IMR-90 (cell line): ENCODE measurements at regions not wholly inside any gene's neighbourhood (a gene's known extent, or its start where the extent isn't known, plus 50 kb on each side); places are given as distances from the start of the nearest gene placed in this dataset.

ENCODE experiments used
- ATAC-seq: fragments of 200-7000 bp; cut with Tn5 transposase; 2 replicates; pipeline ENCODE4 v1.9.1; 2020; ENCODE audit warnings: low read depth, mild to moderate bottlenecking, moderate library complexity
- BruUV-seq: library from RNA; stranded (reverse); fragments of 400-500 nt; replicated peaks from 2 replicates; lab custom pipeline; 2021; lab: Mats Ljungman, UMichigan
- CTCF ChIA-PET: fragments of 300-600 bp; formaldehyde crosslinking; extraction: SDS; loops from one replicate; lab custom pipeline; 2021; ENCODE audit warnings: antibody characterized with exemption; lab: Yijun Ruan, JAX
- POLR2A ChIA-PET: fragments of 300-600 bp; sonication (Branson Sonifier 250); formaldehyde crosslinking; loops from one replicate; lab custom pipeline; 2022; ENCODE audit warnings: antibody characterized with exemption; ENCODE audit not compliant: unreplicated experiment; lab: Charles Lee
- DNase-seq: peaks from one replicate; pipeline ENCODE4 v3.0.0; 2013
- H2AFZ ChIP-seq: replicated peaks from 2 replicates; pipeline ENCODE3; 2013; ENCODE audit warnings: low read length, mild to moderate bottlenecking; ENCODE audit not compliant: poor library complexity
- H2AK5ac ChIP-seq: 2 replicates; pipeline ENCODE4 v1.6.1; 2013; ENCODE audit warnings: low read depth, low read length, inconsistent platforms
- H2AK9ac ChIP-seq: replicated peaks from 2 replicates; pipeline ENCODE3; 2013; ENCODE audit warnings: mild to moderate bottlenecking, low read depth, low read length, moderate library complexity; ENCODE audit not compliant: poor library complexity
- H2BK120ac ChIP-seq: 2 replicates; pipeline ENCODE4 v1.6.1; 2013; ENCODE audit warnings: low read depth, low read length, inconsistent platforms
- H2BK15ac ChIP-seq: 3 replicates; pipeline ENCODE4 v1.6.1; 2013; ENCODE audit warnings: low read depth, low read length, inconsistent platforms
- H2BK20ac ChIP-seq: 2 replicates; pipeline ENCODE4 v1.6.1; 2013; ENCODE audit warnings: low read depth, mild to moderate bottlenecking, inconsistent platforms, low read length, moderate library complexity
- H2BK5ac ChIP-seq: 2 replicates; pipeline ENCODE4 v1.6.1; 2013; ENCODE audit warnings: mild to moderate bottlenecking, low read depth, low read length, inconsistent platforms; ENCODE audit not compliant: poor library complexity, severe bottlenecking
- H3K14ac ChIP-seq: replicated peaks from 2 replicates; pipeline ENCODE4 v1.6.1; 2013; ENCODE audit warnings: low read depth, low read length, inconsistent platforms
- H3K18ac ChIP-seq: 2 replicates; pipeline ENCODE4 v1.6.1; 2013; ENCODE audit warnings: low read depth, low read length, control low read depth
- H3K23ac ChIP-seq: 2 replicates; pipeline ENCODE4 v1.6.1; 2013; ENCODE audit warnings: low read depth, low read length, inconsistent platforms
- H3K27ac ChIP-seq: 2 replicates; pipeline ENCODE4 v1.5.1; 2013; ENCODE audit warnings: mild to moderate bottlenecking, control low read depth, low read length; ENCODE audit not compliant: insufficient read depth
- H3K27me3 ChIP-seq: 2 replicates; pipeline ENCODE4 v1.6.1; 2013; ENCODE audit warnings: low read length; ENCODE audit not compliant: control insufficient read depth, insufficient read depth
- H3K36me3 ChIP-seq: 2 replicates; pipeline ENCODE4 v1.6.1; 2013; ENCODE audit warnings: low read length, mixed read lengths; ENCODE audit not compliant: control insufficient read depth, insufficient read depth
- H3K4ac ChIP-seq: 2 replicates; pipeline ENCODE4 v1.6.1; 2013; ENCODE audit warnings: low read depth, low read length, inconsistent platforms
- H3K4me1 ChIP-seq: 2 replicates; pipeline ENCODE4 v1.6.1; 2013; ENCODE audit warnings: low read length, mixed read lengths; ENCODE audit not compliant: control insufficient read depth, insufficient read depth
- H3K4me2 ChIP-seq: 2 replicates; pipeline ENCODE4 v1.6.1; 2013; ENCODE audit warnings: low read depth, mild to moderate bottlenecking, control low read depth, low read length, moderate library complexity
- H3K4me3 ChIP-seq: 2 replicates; pipeline ENCODE4 v1.5.1; 2013; ENCODE audit warnings: low read depth, mild to moderate bottlenecking, control low read depth, low read length, moderate library complexity; ENCODE audit not compliant: insufficient read depth
- H3K56ac ChIP-seq: 2 replicates; pipeline ENCODE4 v1.6.1; 2013; ENCODE audit warnings: low read length, inconsistent platforms; ENCODE audit not compliant: insufficient read depth; ENCODE audit errors: extremely low read depth
- H3K79me1 ChIP-seq, 2 experiments: 2 replicates each; pipeline ENCODE4 v1.6.1; 2013; ENCODE audit warnings: low read length in 2 of 2, inconsistent platforms in 1 of 2, low read depth in 1 of 2
- H3K9ac ChIP-seq: 2 replicates; pipeline ENCODE4 v1.6.1; 2013; ENCODE audit warnings: low read depth, low read length, control low read depth
- H3K9me1 ChIP-seq: 2 replicates; pipeline ENCODE4 v1.6.1; 2013; ENCODE audit warnings: low read length, inconsistent platforms; ENCODE audit not compliant: insufficient read depth
- H3K9me3 ChIP-seq: 2 replicates; pipeline ENCODE4 v1.6.1; 2013; ENCODE audit warnings: low read length; ENCODE audit not compliant: control insufficient read depth, insufficient read depth
- H4K20me1 ChIP-seq: 2 replicates; pipeline ENCODE4 v1.6.1; 2013; ENCODE audit warnings: low read length, inconsistent platforms; ENCODE audit not compliant: insufficient read depth
- H4K5ac ChIP-seq: 2 replicates; pipeline ENCODE4 v1.6.1; 2013; ENCODE audit warnings: mild to moderate bottlenecking, low read depth, low read length, control low read depth
- H4K8ac ChIP-seq, 2 experiments: 2 replicates each; pipeline ENCODE4 v1.6.1; 2013; ENCODE audit warnings: low read depth in 2 of 2, low read length in 2 of 2, control low read depth in 1 of 2, inconsistent platforms in 1 of 2
- H4K91ac ChIP-seq: 2 replicates; pipeline ENCODE4 v1.6.1; 2013; ENCODE audit warnings: low read depth, low read length, inconsistent platforms; ENCODE audit not compliant: insufficient read depth
- BHLHE40 ChIP-seq: fragments of 150-350 bp; IDR thresholded peaks from 2 replicates; pipeline ENCODE4 v1.6.1; 2016; ENCODE audit warnings: mild to moderate bottlenecking, low read depth, low read length
- CEBPB ChIP-seq: IDR thresholded peaks from 2 replicates; pipeline ENCODE4 v1.6.1; 2012; ENCODE audit warnings: low read depth, low read length, improper control_type of control experiment
- CHD1 ChIP-seq: IDR thresholded peaks from 2 replicates; pipeline ENCODE4 v1.6.1; 2012; ENCODE audit warnings: low read depth, low read length, improper control_type of control experiment
- CTCF ChIP-seq: conservative IDR thresholded peaks from 2 replicates; pipeline ENCODE4 v1.5.1; 2012; ENCODE audit warnings: mild to moderate bottlenecking, low read depth, low read length, improper control_type of control experiment
- ELK1 ChIP-seq: fragments of 150-350 bp; IDR thresholded peaks from 2 replicates; pipeline ENCODE4 v1.6.1; 2016; ENCODE audit warnings: low read depth, mild to moderate bottlenecking, low read length, moderate library complexity, borderline replicate concordance
- FOS ChIP-seq: fragments of 150-350 bp; IDR thresholded peaks from 2 replicates; pipeline ENCODE4 v1.6.1; 2016; ENCODE audit warnings: low read depth, low read length
- MAFK ChIP-seq: IDR thresholded peaks from 2 replicates; pipeline ENCODE4 v1.6.1; 2012; ENCODE audit warnings: low read depth, low read length, improper control_type of control experiment
- MAZ ChIP-seq: IDR thresholded peaks from 2 replicates; pipeline ENCODE4 v1.6.1; 2012; ENCODE audit warnings: low read depth, mild to moderate bottlenecking, low read length, improper control_type of control experiment, moderate library complexity, borderline replicate concordance
- MXI1 ChIP-seq: IDR thresholded peaks from 2 replicates; pipeline ENCODE4 v1.6.1; 2012; ENCODE audit warnings: low read depth, mild to moderate bottlenecking, low read length, moderate library complexity, borderline replicate concordance
- NFE2L2 ChIP-seq: fragments of 150-350 bp; IDR thresholded peaks from 2 replicates; pipeline ENCODE4 v1.6.1; 2016; ENCODE audit warnings: low read depth, mild to moderate bottlenecking, low read length
- POLR2A ChIP-seq: IDR thresholded peaks from 2 replicates; pipeline ENCODE4 v1.6.1; 2012; ENCODE audit warnings: mild to moderate bottlenecking, low read depth, low read length
- RAD21 ChIP-seq: IDR thresholded peaks from 2 replicates; pipeline ENCODE4 v1.6.1; 2012; ENCODE audit warnings: low read length, improper control_type of control experiment
- RCOR1 ChIP-seq: IDR thresholded peaks from 2 replicates; pipeline ENCODE4 v1.6.1; 2012; ENCODE audit warnings: mild to moderate bottlenecking, low read length, improper control_type of control experiment; ENCODE audit not compliant: insufficient replicate concordance
- RFX5 ChIP-seq: IDR thresholded peaks from 2 replicates; pipeline ENCODE4 v1.8.0; 2012; ENCODE audit warnings: low read depth, mild to moderate bottlenecking, low read length, moderate library complexity
- SMC3 ChIP-seq: fragments of 150-350 bp; IDR thresholded peaks from 2 replicates; pipeline ENCODE4 v1.6.1; 2016; ENCODE audit warnings: low read depth, mild to moderate bottlenecking, antibody characterized with exemption, low read length, moderate library complexity
- USF2 ChIP-seq: fragments of 150-350 bp; IDR thresholded peaks from 2 replicates; pipeline ENCODE4 v1.6.1; 2017; ENCODE audit warnings: mild to moderate bottlenecking, antibody characterized with exemption, low read length, low read depth
- WGBS, 2 experiments: methylation state at CpG; one replicate each; pipeline versions ENCODE4 v1.1.5 to v1.1.7; 2013; ENCODE audit warnings: missing lambda C conversion rate in 2 of 2; ENCODE audit not compliant: insufficient read length in 1 of 2; ENCODE audit errors: extremely low coverage in 2 of 2; 5-methylcytosine and 5-hydroxymethylcytosine counted together
- dilution Hi-C: fragments of 300-500 bp; cut with HindIII; formaldehyde crosslinking; loops from one replicate; pipeline ENCODE4 v1.14.3; 2018; ENCODE audit warnings: low sequenced_read_pairs; ENCODE audit not compliant: unreplicated experiment
- in situ Hi-C: fragments of 300-500 bp; cut with MboI; formaldehyde crosslinking; loops from 3 replicates; pipeline ENCODE4 v1.14.3; 2019; ENCODE audit warnings: low sequenced_read_pairs, inconsistent platforms, mixed read lengths
- intact Hi-C: fragments of 100-400 bp; cut with micrococcal nuclease; formaldehyde crosslinking; loops from 2 replicates; pipeline ENCODE4 v1.10.0; 2022

DNA sequence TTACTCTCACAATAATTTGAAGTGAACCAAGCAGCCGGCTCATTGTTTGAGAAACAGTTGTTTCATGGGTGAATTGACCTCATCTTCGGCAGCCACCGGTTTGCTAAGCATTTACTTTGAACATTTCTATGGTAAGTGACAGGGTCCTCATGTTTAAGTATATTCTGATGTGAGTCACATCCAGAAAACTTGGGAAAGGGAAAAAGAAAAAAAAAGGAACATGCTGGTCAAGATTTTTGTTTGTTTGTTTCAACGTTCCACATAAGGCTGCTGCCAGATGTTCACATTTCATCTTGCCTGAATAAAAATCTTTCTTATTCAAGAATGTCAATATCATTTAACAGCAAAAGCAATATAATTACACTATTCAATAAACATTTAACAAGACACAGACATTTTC lies 55.0 kb upstream of the EXOC2 start:
- ATAC-seq (no peak), DNase-seq (no peak)
- Histone ChIP-seq H3K4ac (no peak overlapping the region), H3K9ac (no peak overlapping the region), H2AK9ac (no peak overlapping the region), H3K79me1 (no peaks in the 10 kb centered on the region), H2BK20ac (no peak overlapping the region), H3K23ac (no peak overlapping the region), H3K18ac (no peak overlapping the region), H3K27me3 (peaks cover 3% of the 10 kb centered on the region; the same call in 1 of the 2 replicates), H2BK5ac (no peak overlapping the region), H2AK5ac (no peak overlapping the region), H3K14ac (no peak overlapping the region), H2BK15ac (no peak overlapping the region), H3K4me3 (no peak overlapping the region), H3K9me1 (no peaks in the 10 kb centered on the region), H3K9me3 (no peaks in the 10 kb centered on the region), H4K8ac (no peak overlapping the region), H4K20me1 (no peaks in the 10 kb centered on the region), H4K5ac (no peak overlapping the region), H3K27ac (no peak overlapping the region), H2BK120ac (no peak overlapping the region), H4K91ac (no peak overlapping the region), H2AFZ (no peak overlapping the region), H3K36me3 (no peaks in the 10 kb centered on the region), H3K56ac (no peak overlapping the region), H3K4me2 (no peak overlapping the region), H3K4me1 (no peaks in the 10 kb centered on the region)
- ChIA-PET CTCF (no interaction called here), POLR2A (no interaction called here)
- TF ChIP-seq RAD21 (no peak), CEBPB (no peak), CHD1 (no peak), RFX5 (no peak), USF2 (no peak), NFE2L2 (no peak), MAZ (no peak), RCOR1 (no peak), MXI1 (no peak), FOS (no peak), SMC3 (no peak), CTCF (no peak), POLR2A (no peak), MAFK (no peak), ELK1 (no peak), BHLHE40 (no peak)
- no TSS peak for BruUV-seq
- in situ Hi-C loops: no loop called here
- no CpG with 5 or more reads among the region's 4 CpGs for WGBS, 2 experiments
- dilution Hi-C loops: no loop called here
- intact Hi-C loops: no loop called here
